DND-41 (cell line): ENCODE measurements at regions not wholly inside any gene's neighbourhood (a gene's known extent, or its start where the extent isn't known, plus 50 kb on each side); places are given as distances from the start of the nearest gene placed in this dataset.

Experiments
- EZH2 ChIP-seq: IDR thresholded peaks from 3 replicates; pipeline ENCODE4 v1.6.1; 2012; ENCODE audit warnings: borderline replicate concordance, low read depth, mild to moderate bottlenecking, moderate library complexity, low read length, inconsistent platforms; ENCODE audit not compliant: severe bottlenecking
- TF ChIP-seq, protein P1 (sequence below): IDR thresholded peaks from 2 replicates; pipeline ENCODE4 v1.5.1; 2012; ENCODE audit warnings: borderline replicate concordance, low read length, moderate library complexity, mild to moderate bottlenecking; ENCODE audit not compliant: poor library complexity, severe bottlenecking; ENCODE audit errors: extremely low read depth

DNA sequence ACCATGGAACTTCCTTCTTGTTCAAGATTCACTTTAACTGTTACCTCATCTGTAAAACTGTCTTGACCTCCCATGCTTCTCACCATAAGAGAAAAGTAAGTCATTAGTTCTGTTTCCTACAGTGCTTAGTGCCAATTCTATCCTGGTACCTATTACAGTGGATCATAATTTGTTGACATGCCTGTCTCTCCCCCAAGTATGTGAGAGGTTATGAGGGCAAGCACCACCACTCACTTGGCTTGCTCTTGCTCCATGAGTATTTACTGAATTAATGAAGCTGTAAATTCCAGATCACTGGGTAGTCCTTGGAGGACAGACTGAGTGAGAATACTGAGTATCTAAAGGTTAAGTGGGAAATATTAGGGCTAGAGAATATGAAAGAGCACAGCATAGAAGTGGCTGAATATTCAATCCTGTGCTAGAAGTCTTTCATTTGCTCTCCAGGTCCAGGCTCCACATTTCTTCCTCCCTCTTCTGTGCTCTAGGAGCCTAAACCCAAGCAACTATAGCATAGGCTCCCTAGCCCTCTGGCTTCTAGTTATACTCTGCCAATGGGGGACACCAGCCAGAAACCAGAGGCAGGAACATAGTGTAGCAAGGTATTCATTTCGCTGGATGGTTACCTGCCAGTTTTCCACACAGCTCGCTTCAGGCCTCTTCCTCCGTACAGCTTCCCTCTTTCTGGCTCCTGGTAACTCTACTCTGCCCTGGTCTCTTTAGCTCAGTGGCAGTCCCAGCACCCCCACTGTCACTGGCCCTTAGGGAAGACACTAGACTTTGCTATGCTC, 118.2 kb upstream of the SLC5A12 start:
- TF ChIP-seq, protein P1, sequence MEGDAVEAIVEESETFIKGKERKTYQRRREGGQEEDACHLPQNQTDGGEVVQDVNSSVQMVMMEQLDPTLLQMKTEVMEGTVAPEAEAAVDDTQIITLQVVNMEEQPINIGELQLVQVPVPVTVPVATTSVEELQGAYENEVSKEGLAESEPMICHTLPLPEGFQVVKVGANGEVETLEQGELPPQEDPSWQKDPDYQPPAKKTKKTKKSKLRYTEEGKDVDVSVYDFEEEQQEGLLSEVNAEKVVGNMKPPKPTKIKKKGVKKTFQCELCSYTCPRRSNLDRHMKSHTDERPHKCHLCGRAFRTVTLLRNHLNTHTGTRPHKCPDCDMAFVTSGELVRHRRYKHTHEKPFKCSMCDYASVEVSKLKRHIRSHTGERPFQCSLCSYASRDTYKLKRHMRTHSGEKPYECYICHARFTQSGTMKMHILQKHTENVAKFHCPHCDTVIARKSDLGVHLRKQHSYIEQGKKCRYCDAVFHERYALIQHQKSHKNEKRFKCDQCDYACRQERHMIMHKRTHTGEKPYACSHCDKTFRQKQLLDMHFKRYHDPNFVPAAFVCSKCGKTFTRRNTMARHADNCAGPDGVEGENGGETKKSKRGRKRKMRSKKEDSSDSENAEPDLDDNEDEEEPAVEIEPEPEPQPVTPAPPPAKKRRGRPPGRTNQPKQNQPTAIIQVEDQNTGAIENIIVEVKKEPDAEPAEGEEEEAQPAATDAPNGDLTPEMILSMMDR = no peak
- TF ChIP-seq EZH2 = no peak
